ENCODE measurements at regions not wholly inside any gene's neighbourhood (a gene's known extent, or its start where the extent isn't known, plus 50 kb on each side); places are given as distances from the start of the nearest gene placed in this dataset.

- Mint-ChIP-seq H3K4me1 (no peaks in the 10 kb centered on the region), H3K4me3 (no peak overlapping the region), H3K27ac (no peak overlapping the region), H3K36me3 (no peaks in the 10 kb centered on the region), H3K9me3 (peaks cover 0 to 5% (median 0%) of the 10 kb centered on the region in 5 donors), H3K27me3 (peaks cover 4 to 7% of the 10 kb centered on the region in 2 donors)
- peak in 1 of 5 donors; percentile 7 for DNase-seq
- Histone ChIP-seq H3K36me3 (ENCODE audit: insufficient read depth, low read length) (no peaks in the 10 kb centered on the region), H3K4me1 (ENCODE audit: insufficient read depth, low read length) (no peaks in the 10 kb centered on the region), H3K27me3 (ENCODE audit: insufficient read depth, low read length, poor library complexity, severe bottlenecking) (no peaks in the 10 kb centered on the region), H3K27ac (ENCODE audit: low read depth, low read length) (no peak overlapping the region), H3K4me3 (ENCODE audit: low read length) (no peak overlapping the region), H3K9me3 (ENCODE audit: low read length) (no peaks in the 10 kb centered on the region)
- ChIA-PET CTCF (no interaction called here), POLR2A (no interaction called here)
Observed at GRCh38 chr3:181278468-181279238, 289.1 kb upstream of the DNAJC19 start.

GRCh38 chr3:181276358-181276896 is 286.9 kb upstream of the DNAJC19 start:
- no peak overlapping the region for H3K27ac Mint-ChIP-seq
- CTCF ChIA-PET = no interaction called here

GRCh38 chr3:181274025-181274424 is 284.5 kb upstream of the DNAJC19 start:
- Histone ChIP-seq H3K36me3 (ENCODE audit: insufficient read depth, low read length) (no peaks in the 10 kb centered on the region), H3K4me1 (ENCODE audit: insufficient read depth, low read length) (no peaks in the 10 kb centered on the region), H3K27me3 (ENCODE audit: insufficient read depth, low read length, poor library complexity, severe bottlenecking) (no peaks in the 10 kb centered on the region), H3K9me3 (ENCODE audit: low read length) (no peaks in the 10 kb centered on the region), H3K4me3 (ENCODE audit: low read length) (no peak overlapping the region), H3K27ac (ENCODE audit: low read depth, low read length) (no peak overlapping the region)
- no peak for DNase-seq
- Mint-ChIP-seq H3K9me3 (peaks cover 0 to 5% (median 0%) of the 10 kb centered on the region in 5 donors), H3K4me3 (no peak overlapping the region), H3K27me3 (peaks cover 0 to 5% of the 10 kb centered on the region in 2 donors), H3K27ac (no peak overlapping the region), H3K36me3 (no peaks in the 10 kb centered on the region), H3K4me1 (no peaks in the 10 kb centered on the region)
- ChIA-PET CTCF (no interaction called here), POLR2A (no interaction called here)

More at GRCh38 chr3:181276358-181276896, 286.9 kb upstream of the DNAJC19 start:
- Histone ChIP-seq H3K27ac (ENCODE audit: low read depth, low read length) (no peak overlapping the region), H3K36me3 (ENCODE audit: insufficient read depth, low read length) (no peaks in the 10 kb centered on the region), H3K9me3 (ENCODE audit: low read length) (no peaks in the 10 kb centered on the region), H3K4me1 (ENCODE audit: insufficient read depth, low read length) (no peaks in the 10 kb centered on the region), H3K4me3 (ENCODE audit: low read length) (no peak overlapping the region), H3K27me3 (ENCODE audit: insufficient read depth, low read length, poor library complexity, severe bottlenecking) (no peaks in the 10 kb centered on the region)
- H3K4me3 Mint-ChIP-seq = no peak overlapping the region
- H3K27me3 Mint-ChIP-seq = peaks cover 0 to 5% of the 10 kb centered on the region in 2 donors
- H3K4me1 Mint-ChIP-seq = no peaks in the 10 kb centered on the region
- no peaks in the 10 kb centered on the region for H3K36me3 Mint-ChIP-seq
- POLR2A ChIA-PET = no interaction called here
- DNase-seq = no peak
- H3K9me3 Mint-ChIP-seq = peaks cover 0 to 5% (median 0%) of the 10 kb centered on the region in 5 donors

- Mint-ChIP-seq H3K4me3 (no peak overlapping the region), H3K9me3 (peaks cover 0 to 5% (median 0%) of the 10 kb centered on the region in 5 donors), H3K27me3 (no peaks in the 10 kb centered on the region), H3K36me3 (no peaks in the 10 kb centered on the region), H3K4me1 (peaks cover 2 to 5% (median 4%) of the 10 kb centered on the region in 3 donors), H3K27ac (no peak overlapping the region)
- H3K27me3 ChIP-seq (ENCODE audit: insufficient read depth, low read length, poor library complexity, severe bottlenecking) = no peaks in the 10 kb centered on the region
- ChIA-PET POLR2A (no interaction called here), CTCF (no interaction called here)
- no peak overlapping the region for H3K4me3 ChIP-seq (ENCODE audit: low read length)
- no peaks in the 10 kb centered on the region for H3K9me3 ChIP-seq (ENCODE audit: low read length)
- no peaks in the 10 kb centered on the region for H3K36me3 ChIP-seq (ENCODE audit: insufficient read depth, low read length)
- no peaks in the 10 kb centered on the region for H3K4me1 ChIP-seq (ENCODE audit: insufficient read depth, low read length)
- no peak for DNase-seq
- no peak overlapping the region for H3K27ac ChIP-seq (ENCODE audit: low read depth, low read length)
Observed at GRCh38 chr3:181267312-181267711, 277.8 kb upstream of the DNAJC19 start.

- H3K36me3 Mint-ChIP-seq = no peaks in the 10 kb centered on the region
- H3K27ac Mint-ChIP-seq = peak overlapping the region in 3 of 8 donors; percentile 14 to 66 (median 28)
- DNase-seq = peak in 1 of 5 donors; percentile 0
- Histone ChIP-seq H3K27ac (ENCODE audit: low read depth, low read length) (no peak overlapping the region), H3K27me3 (ENCODE audit: insufficient read depth, low read length, poor library complexity, severe bottlenecking) (no peaks in the 10 kb centered on the region), H3K9me3 (ENCODE audit: low read length) (no peaks in the 10 kb centered on the region), H3K4me3 (ENCODE audit: low read length) (no peak overlapping the region), H3K4me1 (ENCODE audit: insufficient read depth, low read length) (no peaks in the 10 kb centered on the region), H3K36me3 (ENCODE audit: insufficient read depth, low read length) (no peaks in the 10 kb centered on the region)
- H3K27me3 Mint-ChIP-seq = no peaks in the 10 kb centered on the region
- H3K9me3 Mint-ChIP-seq = peaks cover 0 to 6% (median 4%) of the 10 kb centered on the region in 5 donors
- H3K4me3 Mint-ChIP-seq = peak overlapping the region; percentile 57 to 80 (median 73)
- ChIA-PET CTCF (no interaction called here), POLR2A (no interaction called here)
- H3K4me1 Mint-ChIP-seq = peaks cover 2 to 5% (median 4%) of the 10 kb centered on the region in 3 donors
Observed at GRCh38 chr3:181265750-181266333, 276.3 kb upstream of the DNAJC19 start.

GRCh38 chr3:181264486-181264885 is 274.9 kb upstream of the DNAJC19 start:
- ChIA-PET POLR2A (no interaction called here), CTCF (no interaction called here)
- no peak overlapping the region for H3K27ac ChIP-seq (ENCODE audit: low read depth, low read length)
- no peaks in the 10 kb centered on the region for H3K36me3 ChIP-seq (ENCODE audit: insufficient read depth, low read length)
- no peaks in the 10 kb centered on the region for H3K27me3 ChIP-seq (ENCODE audit: insufficient read depth, low read length, poor library complexity, severe bottlenecking)
- H3K4me1 ChIP-seq (ENCODE audit: insufficient read depth, low read length) = no peaks in the 10 kb centered on the region
- no peaks in the 10 kb centered on the region for H3K27me3 Mint-ChIP-seq
- H3K4me1 Mint-ChIP-seq = peaks cover 2 to 5% (median 4%) of the 10 kb centered on the region in 3 donors
- peaks cover 2 to 7% (median 6%) of the 10 kb centered on the region in 5 donors for H3K9me3 Mint-ChIP-seq
- no peak for DNase-seq
- no peak overlapping the region for H3K4me3 ChIP-seq (ENCODE audit: low read length)
- no peak overlapping the region for H3K27ac Mint-ChIP-seq
- H3K9me3 ChIP-seq (ENCODE audit: low read length) = no peaks in the 10 kb centered on the region
- H3K4me3 Mint-ChIP-seq = no peak overlapping the region
- no peaks in the 10 kb centered on the region for H3K36me3 Mint-ChIP-seq

GRCh38 chr3:181253796-181254195 is 264.3 kb upstream of the DNAJC19 start:
- H3K9me3 ChIP-seq (ENCODE audit: low read length) = no peaks in the 10 kb centered on the region
- H3K9me3 Mint-ChIP-seq = peaks cover 0 to 10% (median 3%) of the 10 kb centered on the region in 5 donors
- H3K4me1 Mint-ChIP-seq = no peaks in the 10 kb centered on the region
- H3K4me1 ChIP-seq (ENCODE audit: insufficient read depth, low read length) = no peaks in the 10 kb centered on the region
- H3K27me3 Mint-ChIP-seq = peaks cover 0 to 5% of the 10 kb centered on the region in 2 donors
- H3K27ac Mint-ChIP-seq = no peak overlapping the region
- ChIA-PET CTCF (interaction anchor here (1.0 kb wide), 1 partner anchor 11 kb away, joined by 3 read pairs; no protein-coding TSS in a partner anchor), POLR2A (no interaction called here)
- no peaks in the 10 kb centered on the region for H3K36me3 Mint-ChIP-seq
- no peak overlapping the region for H3K4me3 Mint-ChIP-seq
- H3K27me3 ChIP-seq (ENCODE audit: insufficient read depth, low read length, poor library complexity, severe bottlenecking) = no peaks in the 10 kb centered on the region
- H3K4me3 ChIP-seq (ENCODE audit: low read length) = no peak overlapping the region
- H3K36me3 ChIP-seq (ENCODE audit: insufficient read depth, low read length) = no peaks in the 10 kb centered on the region
- H3K27ac ChIP-seq (ENCODE audit: low read depth, low read length) = no peak overlapping the region
- DNase-seq = no peak

- DNase-seq = no peak
- no peaks in the 10 kb centered on the region for H3K4me1 ChIP-seq (ENCODE audit: insufficient read depth, low read length)
- H3K36me3 Mint-ChIP-seq = no peaks in the 10 kb centered on the region
- no peaks in the 10 kb centered on the region for H3K9me3 ChIP-seq (ENCODE audit: low read length)
- H3K27ac ChIP-seq (ENCODE audit: low read depth, low read length) = no peak overlapping the region
- POLR2A ChIA-PET = no interaction called here
- peaks cover 0 to 4% of the 10 kb centered on the region in 2 donors for H3K27me3 Mint-ChIP-seq
- no peaks in the 10 kb centered on the region for H3K4me1 Mint-ChIP-seq
- no peak overlapping the region for H3K27ac Mint-ChIP-seq
- no peaks in the 10 kb centered on the region for H3K27me3 ChIP-seq (ENCODE audit: insufficient read depth, low read length, poor library complexity, severe bottlenecking)
- peaks cover 0 to 6% (median 3%) of the 10 kb centered on the region in 5 donors for H3K9me3 Mint-ChIP-seq
- CTCF ChIA-PET = no interaction called here
- no peak overlapping the region for H3K4me3 Mint-ChIP-seq
- no peak overlapping the region for H3K4me3 ChIP-seq (ENCODE audit: low read length)
- no peaks in the 10 kb centered on the region for H3K36me3 ChIP-seq (ENCODE audit: insufficient read depth, low read length)
Observed at GRCh38 chr3:181252631-181253030, 263.1 kb upstream of the DNAJC19 start.

Measured in CD8-positive, alpha-beta memory T cell (primary cell).